Activated CD4-positive, alpha-beta T cell treated with anti-CD3 and anti-CD28 coated beads, Interleukin-2, amount 50 U/mL, for 4 hours (primary cell): ENCODE measurements at regions not wholly inside any gene's neighbourhood (a gene's known extent, or its start where the extent isn't known, plus 50 kb on each side); places are given as distances from the start of the nearest gene placed in this dataset.
A peak's percentile ranks its signal among the peaks of the same experiment; 100 is the strongest.

ENCODE experiments used
- DNase-seq, 2 experiments: peaks; one replicate each; pipeline ENCODE4 v3.0.0-alpha.2; 2020

DNA sequence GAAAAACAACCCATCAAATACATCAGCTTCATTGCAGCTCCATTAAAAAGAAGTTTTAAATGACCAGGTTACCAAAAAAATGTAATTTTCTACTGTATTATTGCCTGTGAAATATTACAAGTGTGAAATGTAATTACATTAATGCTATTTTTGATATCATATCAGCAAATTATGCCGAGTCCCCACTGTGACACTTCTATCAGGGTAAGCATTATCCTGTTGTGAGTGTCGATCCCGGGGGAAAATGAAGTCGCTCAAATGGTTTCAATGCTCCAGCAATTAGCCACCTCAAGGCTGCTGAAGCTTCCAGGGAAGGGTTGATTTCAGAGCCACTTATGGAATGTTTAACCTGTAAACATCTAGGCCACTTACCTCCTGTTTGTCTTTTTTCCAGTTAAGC lies 70.4 kb downstream of the RCN1 start:
- DNase-seq, result no peak

DNA sequence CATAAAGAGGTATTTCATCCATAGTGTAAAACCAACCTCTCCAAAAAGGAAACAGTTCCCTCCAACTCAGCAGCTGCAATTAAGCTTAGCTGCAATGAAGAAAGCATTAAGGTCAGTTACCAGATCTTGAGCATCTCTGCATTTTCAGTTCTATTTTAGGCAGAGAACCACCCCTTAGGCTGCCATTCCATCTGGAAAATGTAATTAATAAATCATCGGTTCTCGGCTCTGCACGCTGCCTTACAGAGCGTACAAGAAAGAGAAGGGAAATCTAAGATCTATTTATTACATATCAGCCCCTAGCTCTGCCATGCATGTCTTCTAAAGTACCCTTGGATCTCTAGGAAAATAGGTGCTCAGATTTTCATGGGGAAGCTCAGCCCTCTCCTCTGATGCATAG lies 71.5 kb downstream of the RCN1 start:
- no peak for DNase-seq

DNA sequence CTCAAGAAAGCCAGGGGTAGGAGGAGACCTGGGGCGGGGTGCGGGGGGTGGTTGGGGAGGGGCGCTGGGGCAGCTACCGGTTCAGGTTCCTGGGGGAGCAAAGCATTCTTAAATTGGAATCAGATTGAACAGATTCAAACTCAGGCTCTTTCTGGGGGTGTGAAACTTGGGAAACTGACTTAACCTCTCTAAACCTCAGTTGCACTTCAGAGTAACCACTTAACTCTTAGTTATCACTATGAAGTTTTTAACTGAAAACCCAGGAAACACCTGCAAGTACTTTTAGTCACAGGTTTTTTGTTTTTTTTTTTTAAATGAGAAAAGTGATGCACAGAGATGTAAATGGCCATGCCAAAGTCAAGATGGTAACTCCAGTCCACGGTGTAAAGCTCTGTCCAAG lies 72.0 kb downstream of the RCN1 start:
- DNase-seq, result no peak

DNA sequence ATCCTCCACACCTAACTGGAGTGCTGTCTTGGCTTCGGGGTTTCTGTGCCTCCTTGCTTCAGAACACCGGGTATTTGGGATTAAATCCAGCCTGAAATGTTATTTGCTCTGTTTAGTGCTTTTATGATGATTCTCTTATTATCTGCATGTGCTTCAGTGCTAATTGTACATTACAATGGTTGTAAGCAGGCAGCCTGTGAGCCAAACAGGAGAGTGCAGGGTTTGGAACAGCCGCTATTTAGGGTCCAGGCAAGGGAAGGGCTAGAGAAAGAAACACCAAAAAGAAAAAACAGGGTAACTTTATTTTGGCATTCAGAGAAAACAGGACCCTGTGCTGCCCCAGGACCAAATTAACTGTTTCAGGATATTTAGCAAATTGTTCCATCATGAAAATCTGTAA lies 72.7 kb downstream of the RCN1 start:
- DNase-seq, result no peak

DNA sequence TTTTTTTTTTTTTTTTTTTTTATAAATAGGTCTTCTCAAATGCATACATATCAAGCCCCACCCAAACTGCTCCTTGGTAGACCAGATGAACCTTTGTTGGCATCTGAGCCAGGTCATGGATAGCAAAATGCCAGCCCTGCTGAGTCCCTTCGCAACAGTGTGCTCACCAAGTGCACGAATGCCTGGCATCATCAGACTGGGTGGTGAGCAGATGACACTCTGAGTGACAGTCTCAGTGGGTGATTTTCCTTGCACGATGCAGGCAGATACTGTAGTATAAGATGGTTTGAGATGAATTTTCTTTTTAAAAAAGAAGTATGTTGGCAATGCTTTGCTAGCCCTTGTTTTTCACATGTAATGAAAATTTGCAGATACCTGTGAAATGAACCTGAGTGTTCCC lies 74.0 kb downstream of the RCN1 start:
- no peak for DNase-seq

DNA sequence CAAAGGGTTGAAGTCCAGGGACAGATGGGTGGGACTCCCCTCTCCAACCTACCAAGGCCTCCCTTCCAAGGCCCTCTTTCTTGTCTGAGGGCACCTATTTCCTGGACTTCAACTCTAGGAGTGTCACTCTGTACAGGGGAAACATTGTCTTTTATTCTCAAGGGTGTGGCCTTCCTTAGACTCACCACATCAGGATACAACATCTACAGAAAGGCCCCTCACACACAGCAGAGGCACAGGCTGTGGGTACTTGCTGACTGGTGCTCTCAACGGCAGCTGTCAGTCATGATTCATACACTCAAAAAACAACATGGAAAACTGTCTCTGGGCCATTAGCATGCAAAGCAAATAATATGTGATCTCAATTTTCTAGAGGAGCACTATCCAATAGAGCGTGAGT lies 78.0 kb downstream of the RCN1 start:
- no peak for DNase-seq

DNA sequence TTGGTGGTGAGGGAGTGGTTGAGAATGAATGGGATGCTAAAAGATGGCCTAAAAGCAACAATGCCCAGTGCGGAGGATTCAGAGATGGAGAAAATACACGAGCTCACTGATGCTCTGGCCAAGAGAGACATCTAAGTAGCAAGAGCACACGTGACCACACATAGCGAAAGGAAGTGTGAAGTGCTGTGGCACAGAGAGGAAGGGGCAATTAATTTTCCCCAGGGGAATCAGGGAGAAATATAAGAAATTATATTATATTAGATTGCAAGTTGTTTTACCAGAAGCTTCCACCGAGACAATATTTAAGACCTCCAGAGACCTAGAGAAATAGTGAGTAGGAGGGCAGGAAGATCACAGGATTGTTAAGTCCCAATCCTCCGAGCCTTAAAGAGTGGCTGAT lies 80.6 kb downstream of the RCN1 start:
- no peak for DNase-seq

DNA sequence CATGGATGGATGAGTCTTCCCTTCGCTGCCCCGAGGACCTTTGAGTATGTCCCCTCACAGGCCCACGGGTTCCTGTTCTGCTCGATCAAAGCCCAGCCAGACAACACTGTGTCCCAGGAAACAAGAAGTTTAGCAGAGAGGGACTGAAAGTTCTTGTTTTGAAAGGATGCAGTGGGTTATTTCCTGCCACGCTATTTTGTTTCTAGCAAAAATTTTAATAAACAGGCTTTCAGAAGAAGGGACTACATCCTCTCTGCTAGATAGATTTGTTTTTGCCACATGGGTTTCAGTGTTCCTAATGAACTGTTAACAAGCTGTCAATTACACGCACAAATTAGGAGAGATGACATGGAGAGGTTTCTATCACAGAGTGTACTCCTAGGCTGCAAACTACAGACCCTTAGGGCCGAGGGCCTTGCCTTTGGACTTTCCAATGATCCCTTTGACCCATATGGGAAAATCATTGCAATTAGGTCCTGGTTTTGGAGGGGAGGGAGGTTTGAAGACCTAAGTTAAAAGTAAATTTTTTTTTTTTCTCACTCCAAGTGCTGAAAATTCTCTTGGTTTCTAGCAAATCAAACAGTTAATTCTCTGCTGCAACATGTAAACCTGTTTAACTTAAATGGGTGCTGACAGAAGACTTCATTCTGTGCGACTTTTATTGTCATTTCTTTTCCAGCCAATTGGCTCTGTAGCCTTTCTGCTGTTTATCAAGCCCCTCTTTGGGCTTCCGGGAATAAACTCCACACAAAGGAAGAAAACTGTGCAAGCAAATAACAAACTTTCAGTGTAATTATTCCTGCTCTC lies 81.4 kb downstream of the RCN1 start:
- no peak for DNase-seq

DNA sequence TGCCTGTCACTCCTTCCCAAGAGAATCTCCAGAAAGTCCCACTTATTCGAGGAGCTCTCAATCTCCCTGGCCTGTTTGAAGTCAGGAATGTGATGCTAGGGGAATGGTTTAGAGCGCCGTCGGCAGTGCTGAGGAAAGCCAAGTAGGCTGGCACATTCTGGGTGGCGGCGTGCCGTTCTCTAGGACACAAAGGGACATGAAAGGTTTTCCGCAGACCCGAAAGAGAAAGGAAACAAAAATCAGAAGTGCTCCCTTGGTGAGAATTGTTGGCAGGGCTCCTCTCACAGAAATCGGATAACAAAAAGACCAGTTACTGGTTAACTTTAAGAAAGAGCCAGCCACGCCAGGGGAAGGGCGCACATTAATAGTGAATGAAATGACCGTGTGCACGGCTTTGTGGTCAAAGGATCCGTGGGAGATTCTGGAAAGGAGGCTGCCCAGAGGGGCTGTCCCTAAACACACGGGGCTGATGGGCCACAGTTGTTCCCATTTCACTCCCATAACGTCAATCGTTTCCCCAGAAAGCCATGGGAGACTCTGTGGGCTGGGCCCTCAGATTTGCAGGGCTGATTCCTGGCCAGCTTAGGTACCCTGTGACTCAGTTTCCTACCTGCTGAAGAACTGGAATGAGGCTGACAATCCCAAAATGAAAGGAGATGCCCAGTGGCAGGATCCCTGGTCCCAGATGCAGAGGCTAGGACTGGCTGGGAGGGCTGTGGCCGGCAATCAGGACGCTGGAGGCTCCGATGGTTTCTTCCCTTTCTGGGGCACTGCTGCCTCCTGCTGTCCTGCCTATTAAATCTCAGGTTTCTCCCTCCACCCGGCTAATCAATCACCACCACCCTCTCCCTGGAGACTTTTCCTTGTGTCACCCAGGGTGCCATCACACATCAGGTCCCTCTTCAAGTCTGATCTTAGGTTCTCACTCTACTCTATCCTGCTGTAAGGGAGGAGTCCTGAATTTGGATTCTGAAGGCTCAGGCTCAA lies 82.3 kb downstream of the RCN1 start:
- DNase-seq, result no peak

DNA sequence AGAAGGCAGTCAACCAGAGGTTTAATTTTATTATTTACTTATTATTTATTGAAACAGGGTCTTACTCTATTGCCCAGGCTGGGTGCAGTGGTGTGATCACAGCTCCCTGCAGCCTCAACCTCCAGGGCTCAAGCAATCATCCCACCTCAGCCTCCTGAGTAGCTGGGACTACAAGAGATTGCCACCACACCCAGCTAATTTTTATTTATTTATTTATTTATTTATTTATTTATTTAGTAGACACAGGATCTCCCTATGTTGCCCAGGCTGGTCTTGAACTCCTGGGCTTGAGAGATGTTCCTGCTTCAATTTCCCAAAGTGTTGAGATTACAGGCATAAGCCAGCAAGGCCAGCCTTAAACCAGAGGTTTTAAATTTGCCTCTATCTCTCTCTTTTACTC lies 83.1 kb downstream of the RCN1 start:
- no peak for DNase-seq

DNA sequence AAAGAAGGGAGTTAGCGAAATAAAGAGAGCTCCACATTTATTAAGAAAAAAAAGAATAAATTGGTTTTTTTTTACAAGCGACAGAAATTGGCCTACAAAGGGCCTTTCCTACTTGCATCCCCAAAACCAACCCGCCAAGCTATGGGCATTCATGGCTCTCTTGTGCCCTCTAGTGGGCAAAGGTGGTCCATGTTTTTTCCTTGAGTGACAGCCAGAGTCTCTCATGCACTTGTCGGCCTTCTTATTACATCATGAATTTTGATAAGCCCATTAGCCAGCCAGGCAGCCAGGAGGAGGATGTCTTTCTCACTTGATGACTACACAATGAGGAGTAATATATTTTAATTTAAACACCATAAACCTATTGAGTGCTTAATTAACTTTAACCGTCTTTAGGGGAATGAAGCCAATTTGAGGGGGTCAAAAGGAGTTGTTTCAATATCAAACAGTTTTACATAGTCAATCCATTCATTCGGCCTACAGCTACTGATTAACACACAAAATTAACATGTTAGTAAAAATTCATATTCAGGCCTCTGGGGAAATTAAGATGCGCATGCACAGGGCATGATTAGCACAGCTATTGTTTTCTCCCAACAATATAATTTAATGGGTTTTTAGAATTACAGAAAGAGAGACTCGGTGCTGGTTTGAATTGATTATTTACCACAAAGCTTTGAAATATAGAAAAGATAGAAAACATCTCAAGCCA lies 85.5 kb downstream of the RCN1 start:
- peak; percentile 65 to 72 for DNase-seq

DNA sequence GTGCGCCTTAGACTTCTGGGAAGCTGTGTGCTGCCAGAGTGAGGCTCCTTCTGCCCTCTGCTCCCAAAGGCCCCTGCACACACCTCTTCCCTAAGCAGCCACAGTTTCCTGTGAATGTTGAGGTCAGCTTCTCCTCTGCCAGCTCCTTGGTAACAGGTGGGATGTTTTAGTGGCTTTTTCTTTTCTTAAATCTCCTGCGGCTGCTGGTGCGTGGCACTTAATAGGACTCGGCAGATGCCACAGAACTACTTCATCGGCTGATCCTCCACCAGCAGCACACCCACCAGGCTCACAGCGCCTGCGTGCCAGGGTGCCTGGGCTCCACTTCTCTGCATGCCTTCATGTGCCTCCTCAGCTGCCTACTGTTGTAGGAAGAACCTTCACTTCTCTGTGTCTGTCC lies 87.8 kb downstream of the RCN1 start:
- DNase-seq, result no peak

DNA sequence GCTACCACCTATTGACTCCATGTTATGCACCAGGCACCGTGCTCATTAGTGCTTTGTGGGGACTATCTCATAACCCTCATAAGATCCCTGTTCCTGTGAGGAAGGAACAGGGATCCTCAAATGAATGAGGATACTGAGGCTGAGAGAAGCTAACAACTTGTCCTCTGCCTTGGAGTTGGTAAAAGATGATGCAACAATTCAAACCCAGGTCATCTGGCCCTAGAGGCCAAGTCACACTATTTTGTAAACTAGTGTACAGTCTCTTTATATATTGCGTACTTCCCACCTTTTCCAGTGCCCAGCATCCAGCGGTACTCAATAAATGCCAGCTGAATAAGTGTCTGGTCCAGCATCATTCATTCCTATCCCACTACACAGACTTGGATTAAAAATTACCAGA lies 92.6 kb downstream of the RCN1 start:
- no peak for DNase-seq

DNA sequence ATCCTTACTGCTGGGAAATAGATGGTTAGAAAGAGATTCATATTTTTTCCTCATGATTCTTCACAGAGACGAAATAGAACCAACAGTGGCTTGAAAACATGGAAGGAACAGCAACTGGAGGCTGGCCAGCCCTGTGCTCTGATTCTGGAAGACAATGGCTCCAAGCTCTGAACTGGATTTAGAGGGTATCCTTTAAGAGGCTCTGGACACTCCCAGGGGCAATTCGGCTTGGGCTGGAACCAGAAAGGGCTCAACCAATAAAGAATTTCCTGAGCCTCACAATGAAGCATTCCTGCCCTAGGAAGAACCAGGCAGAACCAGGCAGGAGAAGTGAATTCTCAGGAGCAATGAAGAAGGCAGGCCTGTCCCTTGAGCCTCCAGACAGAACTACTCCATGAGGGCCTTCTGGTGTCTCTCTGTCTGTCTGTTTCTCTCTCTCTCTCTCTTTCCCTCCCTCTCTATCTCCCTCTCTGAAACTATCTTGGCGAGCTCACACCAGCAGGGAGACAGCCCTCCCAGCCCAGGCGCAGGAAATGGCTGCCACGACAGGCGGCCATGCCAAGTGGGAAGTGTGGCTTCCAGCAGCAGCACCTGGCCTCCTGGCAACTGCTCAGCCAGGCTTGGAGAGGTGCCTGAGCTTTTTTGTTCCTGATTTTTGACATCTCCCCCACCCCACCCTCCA lies 93.3 kb downstream of the RCN1 start:
- no peak for DNase-seq

DNA sequence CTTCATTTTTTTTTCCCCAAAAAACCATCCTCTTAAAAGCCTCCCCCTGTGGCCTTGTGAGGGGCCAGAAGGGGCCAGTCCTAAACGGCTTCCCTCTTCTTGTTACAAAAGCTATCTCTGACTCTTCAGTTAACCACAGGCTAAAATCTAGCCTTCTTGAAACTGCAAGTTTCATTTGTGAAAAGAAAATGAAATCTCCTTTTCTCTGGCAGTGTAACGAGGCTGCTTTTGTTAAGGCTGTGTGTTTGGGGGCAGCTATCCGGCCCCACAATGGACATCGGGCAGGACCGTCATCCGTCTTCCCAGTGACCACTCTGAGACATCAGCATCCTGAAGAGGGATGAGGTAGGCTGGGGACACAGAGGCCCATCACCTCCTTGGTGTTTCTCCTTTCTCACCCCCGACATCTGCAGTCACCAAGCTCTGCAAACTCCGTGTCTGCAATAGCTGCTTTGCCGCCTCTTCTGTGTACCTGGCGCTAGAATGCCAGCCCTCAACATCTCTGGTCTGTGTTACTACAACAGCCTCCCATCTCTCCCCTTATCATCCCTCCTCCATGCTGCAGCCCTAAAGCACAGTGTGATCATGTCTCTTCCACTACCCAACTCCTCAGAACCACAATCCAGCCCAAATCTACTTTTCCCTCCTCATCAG lies 94.0 kb downstream of the RCN1 start:
- DNase-seq, result no peak

DNA sequence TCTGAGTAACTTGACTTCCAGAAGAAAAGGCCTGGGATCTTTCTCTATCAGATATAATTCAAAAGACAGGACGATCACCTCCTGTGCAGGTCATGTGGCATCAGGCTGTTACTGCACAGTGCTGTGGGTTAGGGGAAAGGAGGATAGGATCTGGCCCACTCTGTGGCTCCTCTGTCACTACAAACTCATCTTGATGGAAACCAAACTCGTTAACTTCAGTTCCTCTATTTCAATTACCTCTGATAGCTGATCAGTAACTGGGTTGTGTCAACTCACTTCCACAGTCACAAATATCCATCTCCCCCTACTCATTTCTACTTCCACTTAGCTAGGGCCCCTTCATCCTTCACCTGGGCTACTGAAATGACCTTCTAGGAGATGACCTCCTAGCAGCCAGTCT lies 95.2 kb downstream of the RCN1 start:
- no peak for DNase-seq

DNA sequence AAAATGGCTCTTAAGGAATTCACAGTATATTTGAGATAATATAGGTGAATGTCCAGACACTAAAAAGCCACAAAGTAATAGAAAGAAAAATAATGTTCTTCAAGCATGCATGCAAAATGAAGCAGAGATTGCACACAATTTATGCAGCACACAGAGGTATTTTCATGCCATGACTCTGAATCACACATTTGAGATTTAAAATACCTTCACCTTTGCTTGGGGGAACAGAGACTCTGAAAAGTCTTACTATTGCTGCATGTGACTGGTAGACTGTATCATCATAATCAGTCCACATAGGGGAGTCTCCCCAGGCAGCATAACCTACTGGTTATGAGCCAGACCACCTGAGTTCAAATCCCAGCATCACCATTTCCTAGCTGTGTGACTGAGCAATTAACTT lies 96.2 kb downstream of the RCN1 start:
- DNase-seq, result no peak

DNA sequence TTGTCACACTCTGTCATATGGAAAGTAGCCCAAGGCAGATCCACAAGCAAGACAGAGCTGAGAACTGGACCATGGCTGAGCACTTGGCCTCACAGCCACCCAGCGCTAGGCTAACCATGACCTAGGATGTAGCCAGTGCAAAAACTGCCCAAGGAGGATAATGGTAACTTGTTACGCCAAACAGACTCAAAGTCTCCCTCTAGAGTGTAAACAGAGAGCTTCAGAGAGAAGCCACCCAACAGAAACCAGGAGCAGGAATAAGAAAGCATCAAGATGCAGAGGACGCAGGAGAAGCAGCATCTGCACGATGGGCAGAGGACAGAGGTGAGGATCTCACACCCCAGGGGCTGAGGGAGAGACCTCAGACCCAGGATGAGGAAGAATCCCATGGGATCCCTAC lies 97.9 kb downstream of the RCN1 start:
- no peak for DNase-seq

DNA sequence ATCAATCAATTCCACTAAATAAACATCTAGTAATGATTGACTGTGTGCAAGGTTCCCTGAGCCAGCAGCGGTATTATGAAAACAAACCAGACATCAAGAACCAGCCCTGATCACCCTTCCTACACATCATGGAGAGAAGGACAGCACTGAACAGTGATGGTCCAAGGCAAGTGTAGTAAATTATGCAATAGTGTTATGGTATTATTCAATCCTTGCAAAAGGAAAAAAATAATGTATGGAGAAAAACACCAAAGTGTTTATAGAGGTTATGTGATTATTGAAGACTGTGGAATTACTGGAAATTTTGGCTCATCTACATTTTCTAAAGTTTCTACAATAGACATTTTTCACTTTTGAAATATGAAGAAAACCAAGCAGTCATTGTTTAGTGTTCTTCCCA lies 105.3 kb downstream of the RCN1 start:
- DNase-seq, result no peak

DNA sequence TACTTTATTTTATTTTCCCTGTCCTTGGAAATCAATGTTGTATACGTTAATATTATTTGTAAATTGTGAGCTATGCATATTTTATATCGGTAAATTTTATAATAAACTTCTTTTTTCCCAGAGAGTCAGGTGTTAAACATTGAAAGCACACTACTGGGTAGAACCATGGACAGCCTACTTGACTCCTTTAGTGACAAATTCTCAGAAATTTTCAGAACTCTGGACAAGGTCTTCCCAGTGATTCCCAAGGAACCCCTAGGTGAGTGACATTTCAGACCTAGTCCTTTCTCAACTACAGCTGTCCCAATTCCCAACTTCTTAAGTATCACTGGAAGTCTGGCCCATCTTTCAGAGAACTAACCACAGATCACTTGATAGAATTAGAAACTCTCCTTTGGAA lies 107.2 kb downstream of the RCN1 start:
- no peak for DNase-seq

DNA sequence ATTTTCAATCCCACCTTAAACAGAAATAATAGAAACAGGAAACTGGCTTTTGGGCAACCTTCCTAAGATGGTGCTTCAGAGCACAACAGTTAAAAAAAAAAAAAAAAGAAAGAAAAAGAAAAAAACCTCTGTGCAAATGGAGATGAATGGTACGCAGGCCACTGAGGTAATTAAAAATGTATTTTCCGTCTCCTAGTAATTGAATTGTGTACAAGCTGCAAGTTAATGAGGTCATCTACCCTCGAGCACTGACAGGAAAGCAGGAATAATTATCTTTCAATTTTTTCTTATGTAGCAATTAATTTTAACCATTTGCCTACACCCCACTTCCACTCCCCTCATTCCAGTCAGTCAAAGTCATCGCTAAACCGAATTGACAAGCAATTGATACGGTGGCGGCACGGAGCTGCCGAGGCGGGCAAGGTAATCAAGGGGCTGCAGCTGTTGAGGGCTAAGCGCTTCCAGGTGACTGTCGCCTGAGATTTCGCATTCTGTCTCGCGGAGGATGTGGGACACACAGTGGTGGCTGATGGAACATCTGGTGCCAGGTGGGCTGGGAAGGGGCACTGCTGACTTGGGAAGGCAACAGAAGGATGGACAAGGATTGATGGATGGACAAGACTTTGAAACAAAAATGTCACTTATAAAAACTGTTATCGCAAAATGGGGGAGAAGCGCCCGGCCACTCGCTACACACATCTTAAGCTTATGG lies 109.4 kb downstream of the RCN1 start:
- DNase-seq, result no peak

DNA sequence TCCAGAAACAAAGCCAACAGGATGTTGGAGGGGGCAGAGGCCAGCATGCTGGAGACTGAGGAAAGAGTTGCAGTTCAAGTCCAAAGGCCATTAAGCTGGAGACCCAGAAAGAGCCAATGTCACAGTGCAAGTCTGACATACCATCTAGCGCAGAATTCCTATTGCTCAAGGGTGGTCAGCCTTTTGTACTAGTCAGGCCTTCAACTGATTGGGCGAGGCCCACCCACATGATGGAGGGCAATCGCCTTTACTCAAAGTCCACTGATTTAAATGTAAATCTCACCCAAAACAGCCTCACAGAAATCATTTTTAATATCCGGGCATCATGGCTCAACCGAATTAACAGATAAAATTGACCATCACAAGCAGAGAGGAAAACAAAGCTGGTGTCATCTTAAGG lies 113.9 kb downstream of the RCN1 start:
- DNase-seq, result no peak
